ENCODE measurements at regions not wholly inside any gene's neighbourhood (a gene's known extent, or its start where the extent isn't known, plus 50 kb on each side); places are given as distances from the start of the nearest gene placed in this dataset.

- DNase-seq (ENCODE audit: extremely low read depth in 1 of 2, low read depth in 1 of 2), result no peak
Observed at GRCh38 chr4:53921856-53922255, 142.5 kb downstream of the CHIC2 start.

- DNase-seq (ENCODE audit: extremely low read depth in 1 of 2, low read depth in 1 of 2), result no peak
Observed at GRCh38 chr4:53920883-53921282, 143.5 kb downstream of the CHIC2 start.

GRCh38 chr4:53920116-53920515 lies 144.3 kb downstream of the CHIC2 start:
- no peak for DNase-seq (ENCODE audit: extremely low read depth in 1 of 2, low read depth in 1 of 2)

DNA sequence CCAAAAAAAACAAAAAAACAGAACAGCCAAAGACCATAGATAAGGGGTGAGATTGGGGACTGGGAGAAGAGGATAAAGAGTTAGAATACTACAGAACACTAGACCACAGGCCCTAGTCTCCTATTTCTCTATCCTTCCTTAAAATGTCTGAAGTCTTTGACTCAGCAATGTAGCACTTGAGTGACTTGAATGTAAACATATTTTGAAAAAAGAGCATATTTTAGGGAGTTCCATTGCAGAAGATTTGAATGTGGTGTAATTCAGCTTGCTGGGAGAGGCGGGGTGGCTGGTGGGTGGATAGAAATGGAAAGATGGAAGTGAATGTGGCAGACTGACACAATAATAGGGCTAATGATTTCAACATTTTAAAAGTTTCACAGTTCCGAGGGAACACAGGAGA lies 144.9 kb downstream of the CHIC2 start:
- no peak for DNase-seq (ENCODE audit: extremely low read depth in 1 of 2, low read depth in 1 of 2)

- DNase-seq (ENCODE audit: extremely low read depth in 1 of 2, low read depth in 1 of 2), result no peak
Observed at GRCh38 chr4:53917729-53918128, 146.7 kb downstream of the CHIC2 start.

DNA sequence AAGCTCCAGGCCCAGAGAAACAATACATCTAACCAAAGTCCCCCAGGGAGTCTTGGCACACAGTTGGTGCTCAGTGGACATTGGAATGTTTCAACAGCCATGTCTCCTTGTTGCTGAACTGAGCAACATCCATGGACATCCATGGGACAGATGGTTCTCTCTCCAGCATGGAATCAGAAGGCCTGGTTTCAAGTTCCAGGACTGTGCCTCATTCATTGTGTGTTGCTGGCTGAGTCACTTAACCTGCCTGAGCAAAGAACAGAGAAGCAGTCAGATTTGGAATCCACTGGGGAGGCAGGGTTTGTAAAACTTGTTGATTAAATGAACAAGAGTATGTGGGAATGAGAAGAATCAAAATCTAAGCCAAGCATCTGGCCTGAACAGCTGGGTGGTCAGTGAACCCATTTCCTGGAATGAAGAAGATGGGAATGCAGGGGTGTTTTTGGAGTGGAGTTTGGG lies 147.9 kb downstream of the CHIC2 start:
- DNase-seq (ENCODE audit: extremely low read depth in 1 of 2, low read depth in 1 of 2), result no peak

- DNase-seq (ENCODE audit: extremely low read depth in 1 of 2, low read depth in 1 of 2), result no peak
Observed at GRCh38 chr4:53914313-53915016, 149.9 kb downstream of the CHIC2 start.

- no peak for DNase-seq (ENCODE audit: extremely low read depth in 1 of 2, low read depth in 1 of 2)
Observed at GRCh38 chr4:53913771-53914170, 150.6 kb downstream of the CHIC2 start.

DNA sequence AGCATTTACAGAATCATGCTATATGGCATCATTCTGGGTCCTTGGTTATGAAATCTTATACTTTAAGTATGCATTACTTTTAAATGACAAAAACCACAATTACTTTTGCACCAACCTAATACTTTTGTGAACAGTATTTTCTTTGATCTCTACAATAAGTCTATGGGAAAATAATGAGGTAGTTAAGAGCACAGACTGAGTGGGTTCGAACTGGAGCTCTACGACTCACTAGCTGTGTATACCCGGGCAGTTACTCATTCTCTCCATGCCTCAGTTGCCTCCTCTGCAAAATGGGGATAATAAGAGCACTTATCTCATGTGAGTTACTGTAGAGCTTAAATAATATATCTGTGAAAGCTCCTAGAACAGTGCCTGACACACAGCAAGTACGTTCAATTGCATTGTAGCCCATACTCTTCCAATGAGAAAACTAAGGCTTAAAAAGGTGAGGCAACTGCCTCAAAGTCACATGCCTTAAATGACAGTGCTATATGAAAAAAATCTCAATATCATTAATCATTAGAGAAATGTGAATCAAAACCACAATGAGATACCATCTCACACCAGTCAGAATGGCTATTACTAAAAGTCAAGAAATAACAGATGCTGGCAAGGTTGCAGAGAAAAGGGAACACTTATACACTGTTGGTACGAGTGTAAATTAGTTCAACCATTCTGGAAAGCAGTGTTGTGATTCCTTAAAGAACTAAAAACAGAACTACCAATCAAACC lies 151.5 kb downstream of the CHIC2 start:
- no peak for DNase-seq (ENCODE audit: extremely low read depth in 1 of 2, low read depth in 1 of 2)

DNA sequence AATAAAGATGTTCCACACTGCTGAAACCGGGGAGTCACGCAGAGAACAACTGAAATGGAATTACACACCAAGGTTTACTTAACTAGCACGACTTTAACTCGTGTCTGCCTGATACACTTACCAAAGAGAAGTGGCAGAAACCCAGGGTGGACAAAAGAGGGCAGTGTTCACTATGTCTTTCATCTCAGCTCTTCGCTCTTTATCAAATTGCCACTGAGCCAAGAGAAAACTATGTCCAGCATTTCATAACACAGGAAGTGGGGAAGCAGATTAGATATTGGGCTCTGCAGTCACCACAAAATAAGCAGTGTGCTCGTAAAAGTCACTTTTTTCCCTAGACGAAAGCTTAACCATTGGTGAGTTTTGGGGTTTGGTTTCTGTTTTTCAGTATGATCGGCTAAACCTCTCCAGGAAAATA lies 155.7 kb downstream of the CHIC2 start:
- no peak for DNase-seq (ENCODE audit: extremely low read depth in 1 of 2, low read depth in 1 of 2)

DNA sequence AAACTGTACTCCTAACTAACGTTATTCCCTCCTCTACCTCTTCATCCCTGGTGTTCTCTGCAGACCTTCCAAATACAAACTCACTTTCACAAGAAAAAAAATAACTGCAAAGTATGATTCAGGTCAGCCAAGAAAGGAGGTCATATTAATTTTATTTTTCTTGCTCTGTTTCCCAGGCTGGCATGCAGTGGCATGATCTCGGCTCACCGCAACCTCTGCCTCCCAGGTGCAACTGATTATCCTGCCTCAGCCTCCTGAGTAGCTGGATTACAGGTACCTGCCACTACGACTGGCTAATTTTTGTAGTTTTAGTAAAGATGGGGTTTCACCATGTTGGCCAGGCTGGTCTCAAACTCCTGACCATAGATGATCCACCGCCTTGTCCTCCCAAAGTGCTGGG lies 156.6 kb downstream of the CHIC2 start:
- no peak for DNase-seq (ENCODE audit: extremely low read depth in 1 of 2, low read depth in 1 of 2)

- no peak for DNase-seq (ENCODE audit: extremely low read depth in 1 of 2, low read depth in 1 of 2)
Observed at GRCh38 chr4:53906606-53907190, 157.7 kb downstream of the CHIC2 start.

DNA sequence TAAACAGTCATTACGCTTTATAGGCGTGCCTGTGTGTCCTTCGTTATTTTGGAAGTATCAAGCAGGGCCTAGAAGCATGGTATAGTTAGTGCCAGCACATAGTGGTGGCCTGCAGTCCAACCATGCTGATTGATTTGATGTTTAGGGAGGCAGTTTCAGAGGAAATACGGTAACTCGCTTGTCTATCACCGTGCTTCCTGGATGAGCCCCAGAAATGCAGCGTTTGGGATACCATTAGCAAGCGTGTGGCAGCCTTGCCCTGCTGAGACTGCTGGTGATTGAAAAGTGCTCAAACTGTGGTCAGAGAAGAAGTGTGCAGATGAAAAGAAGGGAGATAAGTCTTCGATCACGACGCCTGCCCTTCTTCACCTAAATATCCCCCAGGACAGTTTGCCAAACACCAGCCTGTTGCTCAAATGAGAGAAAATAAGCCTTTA lies 158.4 kb downstream of the CHIC2 start:
- DNase-seq (ENCODE audit: extremely low read depth in 1 of 2, low read depth in 1 of 2), result no peak

GRCh38 chr4:53905276-53905940 lies 159.0 kb downstream of the CHIC2 start:
- no peak for DNase-seq (ENCODE audit: extremely low read depth in 1 of 2, low read depth in 1 of 2)

- no peak for DNase-seq (ENCODE audit: extremely low read depth in 1 of 2, low read depth in 1 of 2)
Observed at GRCh38 chr4:53902786-53903185, 161.6 kb downstream of the CHIC2 start.

- no peak for DNase-seq (ENCODE audit: extremely low read depth in 1 of 2, low read depth in 1 of 2)
Observed at GRCh38 chr4:53900271-53900649, 164.1 kb downstream of the CHIC2 start.

- no peak for DNase-seq (ENCODE audit: extremely low read depth in 1 of 2, low read depth in 1 of 2)
Observed at GRCh38 chr4:53899586-53900270, 164.7 kb downstream of the CHIC2 start.

- DNase-seq (ENCODE audit: extremely low read depth in 1 of 2, low read depth in 1 of 2), result no peak
Observed at GRCh38 chr4:53895137-53895536, 169.3 kb downstream of the CHIC2 start.

DNA sequence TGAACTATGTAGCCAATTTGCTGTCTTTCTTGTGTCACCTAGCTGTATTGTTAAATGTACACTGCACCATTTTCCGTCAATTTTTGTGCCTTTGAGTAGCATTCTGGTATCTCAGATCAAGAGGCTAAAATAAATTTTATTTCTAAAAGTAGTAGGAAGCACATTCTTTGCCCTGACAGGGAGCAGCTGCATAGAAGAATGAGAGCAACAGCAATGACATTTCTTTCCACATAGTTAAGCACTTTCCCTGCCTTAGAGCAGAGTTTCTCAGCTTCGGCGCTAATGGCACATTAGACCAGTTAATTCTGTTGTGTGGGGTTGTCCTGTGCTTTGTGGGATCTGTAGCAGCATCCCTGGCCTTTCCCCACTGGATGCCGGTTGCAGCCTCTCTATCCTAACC lies 173.9 kb downstream of the CHIC2 start:
- DNase-seq (ENCODE audit: extremely low read depth in 1 of 2, low read depth in 1 of 2), result no peak

GRCh38 chr4:53889326-53890055 lies 174.9 kb downstream of the CHIC2 start:
- DNase-seq (ENCODE audit: extremely low read depth in 1 of 2, low read depth in 1 of 2), result no peak
